ENCODE measurements at regions not wholly inside any gene's neighbourhood (a gene's known extent, or its start where the extent isn't known, plus 50 kb on each side); places are given as distances from the start of the nearest gene placed in this dataset.

- TF ChIP-seq CTCF (IDR thresholded peaks at IDR 0.05) (no peak), POLR2AphosphoS5 (IDR thresholded peaks at IDR 0.05) (no peak), EP300 (IDR thresholded peaks at IDR 0.05) (no peak)
Observed at GRCh38 chr2:106306387-106306786, 112.3 kb upstream of the UXS1 start.

All from suprapubic skin (tissue), 4 donors.